Activated CD4-positive, CD25-positive, alpha-beta regulatory T cell treated with anti-CD3 and anti-CD28 coated beads, Interleukin-2, amount 50 U/mL, for 24 hours (primary cell): ENCODE measurements at regions not wholly inside any gene's neighbourhood (a gene's known extent, or its start where the extent isn't known, plus 50 kb on each side); places are given as distances from the start of the nearest gene placed in this dataset.
"Not testable (repeated sequence)": the region's sequence is repeated elsewhere in the genome, so short reads cannot be mapped to it uniquely, and the experiment has no call there.

Source experiments
- ATAC-seq, 2 donors: fragments of 150-1000 bp; cut with Tn5 transposase; one replicate each; pipeline ENCODE4 v1.10.0; 2021; ENCODE audit warnings: mild to moderate bottlenecking in 1 of 2, moderate library complexity in 1 of 2

DNA sequence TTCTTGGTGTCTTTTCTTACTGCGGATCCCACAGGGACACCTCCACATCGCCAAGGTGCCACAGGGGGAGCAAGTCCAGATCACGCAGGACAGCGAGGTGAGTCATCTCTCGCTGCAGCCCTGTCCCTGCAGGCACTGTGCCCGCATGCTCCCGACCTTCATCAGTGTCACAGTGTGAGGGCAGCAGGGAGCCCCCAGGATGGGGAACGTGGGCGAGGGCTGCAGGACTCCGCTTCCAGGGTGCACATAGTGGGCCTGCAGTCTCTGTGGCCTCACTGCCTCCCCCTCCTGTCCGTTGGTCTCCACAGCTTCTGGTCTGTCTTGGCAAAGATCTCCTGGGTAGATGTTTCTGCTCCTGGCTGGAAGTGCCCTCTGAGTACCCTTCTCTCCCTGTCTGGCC lies 78.0 kb downstream of the NPIPB11 start:
- not testable (repeated sequence) for ATAC-seq

DNA sequence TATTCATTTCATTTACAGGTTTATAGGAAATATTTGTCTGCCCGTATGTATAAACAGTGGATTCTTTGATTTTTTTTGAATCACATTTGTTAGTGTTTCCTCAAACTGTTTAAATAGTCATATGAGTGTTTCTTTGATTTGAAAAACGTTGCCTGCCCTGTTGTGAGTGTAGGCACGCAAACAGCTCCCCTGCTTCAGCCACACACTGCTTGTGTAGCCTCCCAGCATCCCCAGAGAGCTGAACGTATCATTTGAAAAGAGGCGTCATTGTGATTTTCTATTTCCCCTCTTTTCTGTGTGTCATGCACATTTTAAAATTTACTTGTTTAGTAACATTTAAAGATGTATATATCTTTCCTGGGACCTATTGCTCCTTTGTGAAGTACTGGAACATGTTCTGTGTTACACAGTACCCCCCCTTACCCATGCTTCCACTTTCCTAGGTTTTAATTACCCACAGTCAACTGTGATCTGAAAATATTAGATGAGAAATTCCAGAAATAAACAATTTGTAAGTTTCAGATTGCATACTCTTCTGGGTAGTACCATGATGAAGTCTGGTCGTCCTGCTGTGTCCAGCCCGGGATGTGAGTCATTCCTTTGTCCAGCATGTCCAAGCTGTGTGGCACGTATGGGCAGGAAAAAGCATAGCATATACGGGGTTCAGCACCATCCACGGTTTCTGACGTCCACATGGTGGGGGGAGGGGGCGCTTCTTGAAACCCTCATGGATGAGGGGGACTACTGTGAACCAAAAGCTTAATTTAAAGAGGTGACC lies 78.7 kb downstream of the NPIPB11 start:
- not testable (repeated sequence) for ATAC-seq

- not testable (repeated sequence) for ATAC-seq
These were observed 80.1 kb downstream of the NPIPB11 start for GRCh38 chr16:29326164-29327125.

DNA sequence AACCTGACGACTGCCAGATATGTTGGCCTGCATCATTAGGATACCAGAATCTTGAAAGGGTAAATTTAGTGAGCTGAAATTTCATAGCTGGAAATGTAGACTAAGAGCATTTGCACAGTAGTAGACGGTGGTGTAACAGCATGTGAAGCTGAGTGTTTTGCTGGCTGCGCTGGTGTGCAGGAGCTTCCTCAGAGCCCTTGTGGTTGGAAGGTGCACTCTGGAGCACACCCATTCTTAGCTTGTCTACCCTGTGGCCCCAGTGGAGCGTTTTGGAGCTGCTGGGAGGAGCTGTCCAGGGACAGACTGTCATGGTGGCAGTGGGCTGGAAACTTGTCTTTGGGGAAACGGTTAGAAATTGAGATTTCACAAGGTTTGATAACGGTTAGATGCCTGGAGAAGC lies 82.8 kb downstream of the NPIPB11 start:
- ATAC-seq: not testable (repeated sequence)

DNA sequence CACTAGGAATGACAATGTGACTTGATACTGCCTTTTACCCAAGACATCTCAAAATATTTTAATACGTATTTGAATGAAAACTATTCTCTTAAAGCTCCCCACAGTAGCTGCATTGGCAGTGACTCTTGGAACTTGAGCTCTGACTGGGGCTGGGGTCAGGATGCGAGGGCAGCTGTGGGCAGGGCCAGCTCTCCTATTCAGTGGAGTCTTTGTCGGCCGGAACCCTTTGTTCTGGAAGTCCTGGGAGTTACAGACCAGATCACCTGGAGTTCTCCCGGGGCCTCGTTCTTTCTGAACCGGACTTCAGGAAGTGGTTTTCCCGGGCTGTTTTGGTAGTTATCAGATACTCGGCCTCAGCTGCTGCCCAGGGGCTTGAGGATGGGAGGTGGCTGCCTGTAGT lies 84.9 kb downstream of the NPIPB11 start:
- no peak for ATAC-seq

- ATAC-seq: no peak
These were observed 85.5 kb downstream of the NPIPB11 start for GRCh38 chr16:29321000-29321393.

DNA sequence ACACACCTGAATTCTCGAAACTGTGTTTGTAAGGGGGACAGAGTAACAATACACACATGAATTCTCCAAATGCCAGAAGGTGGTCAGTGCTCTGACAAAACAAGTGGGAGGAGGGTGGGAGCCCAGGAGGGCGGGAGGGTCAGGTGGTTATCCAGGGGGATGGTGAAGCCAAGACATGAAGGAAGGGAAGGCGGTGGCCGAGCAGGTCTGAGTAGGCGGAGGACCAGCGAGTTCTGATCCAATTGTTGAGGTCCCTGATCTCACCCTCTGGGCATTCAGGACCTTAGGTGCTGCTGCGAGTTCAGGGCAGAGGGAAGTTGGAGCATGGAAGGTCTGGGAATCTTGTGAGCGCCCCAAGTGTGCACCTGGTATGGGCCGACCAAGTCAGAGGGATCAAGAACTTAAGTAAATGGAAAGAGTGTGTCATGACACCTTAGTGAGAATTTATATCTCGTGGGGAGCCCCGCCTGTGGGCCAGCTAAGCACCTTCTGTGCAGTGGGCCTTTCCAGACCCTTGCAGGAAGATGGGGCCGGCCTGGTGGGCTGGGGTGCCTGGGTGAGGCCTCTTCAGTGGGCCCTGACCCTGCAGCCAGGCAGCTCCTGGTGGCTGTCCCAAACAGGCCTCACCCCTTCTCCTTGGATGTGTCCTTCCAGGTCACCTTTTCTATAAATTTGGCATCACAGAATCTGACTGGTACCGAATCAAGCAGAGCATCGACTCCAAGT lies 86.1 kb downstream of the NPIPB11 start:
- no peak for ATAC-seq

- ATAC-seq: no peak
These were observed 86.8 kb downstream of the NPIPB11 start for GRCh38 chr16:29319726-29320125.

- ATAC-seq: peak in 1 of 2 donors; percentile 56
These were observed 87.9 kb downstream of the NPIPB11 start for GRCh38 chr16:29318561-29318968.

GRCh38 chr16:29318037-29318436 lies 88.5 kb downstream of the NPIPB11 start:
- ATAC-seq: no peak

- no peak for ATAC-seq
These were observed 89.2 kb downstream of the NPIPB11 start for GRCh38 chr16:29317269-29317668.

GRCh38 chr16:29316761-29317183 lies 89.7 kb downstream of the NPIPB11 start:
- no peak for ATAC-seq

GRCh38 chr16:29315916-29316517 lies 90.5 kb downstream of the NPIPB11 start:
- no peak for ATAC-seq

GRCh38 chr16:29315046-29315445 lies 91.5 kb downstream of the NPIPB11 start:
- ATAC-seq: no peak

DNA sequence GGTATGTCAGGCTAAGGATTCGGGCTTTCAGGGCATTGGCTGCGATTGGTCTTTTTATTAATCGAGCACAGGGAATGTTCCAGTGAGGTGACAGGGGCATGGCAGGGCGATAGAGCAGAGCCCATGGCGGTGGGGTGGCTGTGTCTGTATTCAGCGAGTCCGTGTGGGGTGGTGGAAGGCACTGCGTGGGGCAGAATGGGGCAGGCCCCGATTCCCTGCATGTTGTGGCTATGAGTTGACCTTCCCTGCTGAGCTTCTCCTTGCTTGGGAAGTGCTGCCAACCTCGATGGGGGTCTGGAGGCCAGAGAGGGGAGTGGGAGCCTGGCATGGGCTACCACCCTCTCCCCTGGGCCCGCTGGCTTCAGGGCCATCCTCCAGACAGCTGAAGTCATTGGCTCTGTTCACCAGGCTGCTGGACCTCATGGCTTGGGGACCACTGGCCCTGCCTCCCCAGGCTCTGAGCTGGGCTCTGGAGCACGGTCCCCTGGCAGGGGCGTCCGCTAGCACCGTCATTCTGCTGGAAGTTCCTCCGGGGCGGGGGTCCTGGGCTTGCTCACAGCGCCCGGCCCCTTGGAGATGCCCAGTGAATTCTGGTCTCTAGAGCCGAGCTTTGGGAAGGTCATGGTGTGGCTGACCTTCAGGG lies 92.1 kb downstream of the NPIPB11 start:
- ATAC-seq: no peak

DNA sequence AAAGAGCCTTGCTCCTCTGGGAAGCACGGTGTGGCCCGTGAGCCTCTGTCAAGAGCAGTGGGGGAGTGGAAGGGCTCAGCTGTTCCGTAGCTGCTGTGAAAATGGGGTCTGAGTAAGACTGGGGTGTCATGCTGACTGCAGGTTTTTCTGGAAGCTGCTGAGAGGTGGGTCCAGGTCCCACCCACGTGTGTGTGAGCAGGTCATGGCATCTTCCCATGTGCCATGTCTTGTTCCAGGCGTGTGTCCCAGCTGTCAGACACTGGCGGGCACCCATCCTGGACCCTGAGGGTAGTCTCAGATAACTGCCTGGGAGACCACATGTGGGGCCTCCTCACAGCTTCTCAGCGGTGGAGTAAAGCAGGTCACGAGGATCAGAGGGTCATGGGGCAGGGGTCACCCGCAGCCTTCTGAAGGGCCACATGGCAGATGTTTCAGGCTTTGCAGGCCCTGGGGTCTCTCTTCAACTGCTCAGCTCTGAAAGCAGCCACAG lies 92.9 kb downstream of the NPIPB11 start:
- ATAC-seq: no peak

DNA sequence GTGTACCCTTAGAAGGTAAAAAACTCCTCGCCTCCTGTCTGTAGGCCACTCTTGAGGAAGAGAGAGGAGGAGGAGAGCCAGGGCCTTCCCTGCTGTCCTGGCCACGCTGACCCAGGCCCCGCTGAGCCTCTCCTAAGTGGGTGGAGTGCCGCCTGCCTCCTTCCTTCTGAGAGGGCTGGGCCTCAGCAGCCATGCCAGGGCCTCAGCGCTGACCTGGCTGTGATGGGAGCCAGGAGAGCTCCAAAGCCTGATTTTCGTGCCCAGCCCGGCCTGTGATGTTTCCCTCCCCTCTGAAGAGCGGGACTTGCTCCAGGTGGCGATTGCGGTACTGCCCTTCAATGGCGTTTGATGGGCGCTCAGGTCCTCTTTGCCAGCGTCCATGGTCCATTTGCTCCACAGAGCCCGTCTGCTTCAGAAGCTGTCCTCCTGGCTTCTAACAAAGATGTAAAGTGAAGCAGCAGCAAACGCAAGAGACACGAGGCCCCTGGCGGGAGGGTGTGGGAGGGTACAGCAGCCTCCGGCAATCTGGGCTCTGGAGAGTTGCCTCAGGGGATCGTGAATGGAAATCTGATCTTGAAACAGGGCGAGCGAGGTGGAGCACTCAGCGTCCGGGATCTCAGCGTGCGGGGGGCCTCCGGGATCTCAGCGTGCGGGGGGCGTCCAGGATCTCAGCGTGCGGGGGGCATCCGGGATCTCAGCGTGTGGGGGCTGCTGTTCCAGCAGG lies 93.5 kb downstream of the NPIPB11 start:
- ATAC-seq: no peak

DNA sequence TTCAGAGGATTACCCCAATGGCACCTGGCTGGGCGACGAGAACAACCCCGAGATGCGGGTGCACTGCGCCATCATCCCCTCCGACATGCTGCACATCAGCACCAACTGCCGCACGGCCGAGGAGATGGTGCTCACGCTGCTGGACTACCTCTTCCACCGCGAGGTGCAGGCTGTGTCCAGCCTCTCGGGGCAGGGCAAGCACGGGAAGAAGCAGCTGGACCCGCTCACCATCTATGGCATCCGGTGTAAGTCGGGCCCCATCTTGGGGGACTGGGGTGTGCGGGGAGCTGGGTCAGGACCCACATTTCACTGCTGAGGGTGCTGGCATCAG lies 94.2 kb downstream of the NPIPB11 start:
- ATAC-seq: not testable (repeated sequence)

DNA sequence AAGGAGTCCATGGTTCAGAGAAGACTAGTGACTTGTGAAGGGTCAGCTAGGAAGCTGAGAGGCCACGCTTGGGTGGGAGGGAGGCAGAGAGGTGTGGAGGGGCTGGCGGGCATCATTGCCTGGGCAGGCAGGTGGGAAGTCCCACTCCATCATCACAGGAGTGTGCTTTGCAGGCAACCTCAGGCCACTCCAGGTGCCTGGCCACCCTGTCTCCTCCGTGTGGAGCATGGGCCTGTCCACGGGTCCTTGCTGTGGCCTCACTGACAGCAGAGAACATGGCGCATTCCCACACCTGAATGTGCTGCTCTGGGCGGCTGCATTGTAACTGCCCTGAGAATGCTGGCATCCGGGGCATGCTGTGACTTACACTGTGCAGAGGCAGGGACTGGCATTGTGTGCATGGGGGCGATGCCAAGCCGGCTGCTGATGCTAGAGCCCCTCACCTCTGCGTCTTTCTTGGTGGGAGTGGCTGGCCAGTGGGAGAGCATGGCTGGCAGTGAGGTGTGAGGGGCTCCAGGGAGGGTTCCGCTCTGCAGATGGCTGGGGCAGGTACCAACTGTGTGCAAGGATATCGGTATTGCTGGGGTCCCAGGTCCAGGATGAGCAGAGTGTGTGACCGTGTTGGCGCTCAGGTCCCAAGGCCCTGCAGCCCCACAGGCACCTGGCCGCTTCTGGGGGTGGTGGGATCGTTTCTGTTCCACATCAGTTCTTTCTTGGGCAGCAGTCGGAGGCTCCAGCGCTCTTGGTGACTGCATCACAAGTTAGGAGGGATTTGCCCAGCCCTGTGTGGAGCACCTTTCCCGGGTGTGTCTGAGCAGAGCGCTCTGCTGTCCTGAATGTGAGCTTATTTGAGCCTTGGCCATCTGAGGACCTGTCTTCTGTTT lies 94.8 kb downstream of the NPIPB11 start:
- no peak for ATAC-seq

DNA sequence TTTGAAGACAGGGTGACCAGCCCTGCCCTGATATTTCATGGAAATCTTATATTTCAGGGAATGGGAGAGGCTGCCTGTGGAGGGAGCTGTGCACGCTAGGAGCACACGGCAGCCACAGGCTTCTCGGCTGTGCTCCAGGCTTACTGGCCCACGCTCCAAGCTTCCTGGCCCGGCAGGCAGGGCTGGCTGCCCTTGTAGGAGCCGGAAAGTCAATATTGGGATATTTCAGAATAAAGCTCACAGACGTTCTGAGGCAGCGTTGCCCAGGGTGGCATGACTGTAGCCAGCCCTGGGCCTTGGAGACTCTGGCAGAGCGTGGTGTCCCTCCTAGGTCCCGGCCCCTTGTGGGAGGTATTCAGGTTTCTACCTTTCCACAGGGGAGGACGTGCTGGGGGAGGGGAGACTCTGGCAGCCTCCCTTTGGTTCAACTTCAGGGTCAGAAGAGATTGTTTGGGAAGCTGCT lies 95.6 kb downstream of the NPIPB11 start:
- ATAC-seq: no peak
